IMR-90 (cell line): ENCODE measurements at regions not wholly inside any gene's neighbourhood (a gene's known extent, or its start where the extent isn't known, plus 50 kb on each side); places are given as distances from the start of the nearest gene placed in this dataset.

ENCODE experiments used
- ATAC-seq: fragments of 200-7000 bp; cut with Tn5 transposase; 2 replicates; pipeline ENCODE4 v1.9.1; 2020; ENCODE audit warnings: low read depth, mild to moderate bottlenecking, moderate library complexity
- BruUV-seq: library from RNA; stranded (reverse); fragments of 400-500 nt; replicated peaks from 2 replicates; lab custom pipeline; 2021; lab: Mats Ljungman, UMichigan
- CTCF ChIA-PET: fragments of 300-600 bp; formaldehyde crosslinking; extraction: SDS; loops from one replicate; lab custom pipeline; 2021; ENCODE audit warnings: antibody characterized with exemption; lab: Yijun Ruan, JAX
- POLR2A ChIA-PET: fragments of 300-600 bp; sonication (Branson Sonifier 250); formaldehyde crosslinking; loops from one replicate; lab custom pipeline; 2022; ENCODE audit warnings: antibody characterized with exemption; ENCODE audit not compliant: unreplicated experiment; lab: Charles Lee
- DNase-seq: peaks from one replicate; pipeline ENCODE4 v3.0.0; 2013
- H2AFZ ChIP-seq: replicated peaks from 2 replicates; pipeline ENCODE3; 2013; ENCODE audit warnings: low read length, mild to moderate bottlenecking; ENCODE audit not compliant: poor library complexity
- H2AK5ac ChIP-seq: 2 replicates; pipeline ENCODE4 v1.6.1; 2013; ENCODE audit warnings: low read depth, low read length, inconsistent platforms
- H2AK9ac ChIP-seq: replicated peaks from 2 replicates; pipeline ENCODE3; 2013; ENCODE audit warnings: mild to moderate bottlenecking, low read depth, low read length, moderate library complexity; ENCODE audit not compliant: poor library complexity
- H2BK120ac ChIP-seq: 2 replicates; pipeline ENCODE4 v1.6.1; 2013; ENCODE audit warnings: low read depth, low read length, inconsistent platforms
- H2BK15ac ChIP-seq: 3 replicates; pipeline ENCODE4 v1.6.1; 2013; ENCODE audit warnings: low read depth, low read length, inconsistent platforms
- H2BK20ac ChIP-seq: 2 replicates; pipeline ENCODE4 v1.6.1; 2013; ENCODE audit warnings: low read depth, mild to moderate bottlenecking, inconsistent platforms, low read length, moderate library complexity
- H2BK5ac ChIP-seq: 2 replicates; pipeline ENCODE4 v1.6.1; 2013; ENCODE audit warnings: mild to moderate bottlenecking, low read depth, low read length, inconsistent platforms; ENCODE audit not compliant: poor library complexity, severe bottlenecking
- H3K14ac ChIP-seq: replicated peaks from 2 replicates; pipeline ENCODE4 v1.6.1; 2013; ENCODE audit warnings: low read depth, low read length, inconsistent platforms
- H3K18ac ChIP-seq: 2 replicates; pipeline ENCODE4 v1.6.1; 2013; ENCODE audit warnings: low read depth, low read length, control low read depth
- H3K23ac ChIP-seq: 2 replicates; pipeline ENCODE4 v1.6.1; 2013; ENCODE audit warnings: low read depth, low read length, inconsistent platforms
- H3K27ac ChIP-seq: 2 replicates; pipeline ENCODE4 v1.5.1; 2013; ENCODE audit warnings: mild to moderate bottlenecking, control low read depth, low read length; ENCODE audit not compliant: insufficient read depth
- H3K27me3 ChIP-seq: 2 replicates; pipeline ENCODE4 v1.6.1; 2013; ENCODE audit warnings: low read length; ENCODE audit not compliant: control insufficient read depth, insufficient read depth
- H3K36me3 ChIP-seq: 2 replicates; pipeline ENCODE4 v1.6.1; 2013; ENCODE audit warnings: low read length, mixed read lengths; ENCODE audit not compliant: control insufficient read depth, insufficient read depth
- H3K4ac ChIP-seq: 2 replicates; pipeline ENCODE4 v1.6.1; 2013; ENCODE audit warnings: low read depth, low read length, inconsistent platforms
- H3K4me1 ChIP-seq: 2 replicates; pipeline ENCODE4 v1.6.1; 2013; ENCODE audit warnings: low read length, mixed read lengths; ENCODE audit not compliant: control insufficient read depth, insufficient read depth
- H3K4me2 ChIP-seq: 2 replicates; pipeline ENCODE4 v1.6.1; 2013; ENCODE audit warnings: low read depth, mild to moderate bottlenecking, control low read depth, low read length, moderate library complexity
- H3K4me3 ChIP-seq: 2 replicates; pipeline ENCODE4 v1.5.1; 2013; ENCODE audit warnings: low read depth, mild to moderate bottlenecking, control low read depth, low read length, moderate library complexity; ENCODE audit not compliant: insufficient read depth
- H3K56ac ChIP-seq: 2 replicates; pipeline ENCODE4 v1.6.1; 2013; ENCODE audit warnings: low read length, inconsistent platforms; ENCODE audit not compliant: insufficient read depth; ENCODE audit errors: extremely low read depth
- H3K79me1 ChIP-seq, 2 experiments: 2 replicates each; pipeline ENCODE4 v1.6.1; 2013; ENCODE audit warnings: low read length in 2 of 2, inconsistent platforms in 1 of 2, low read depth in 1 of 2
- H3K9ac ChIP-seq: 2 replicates; pipeline ENCODE4 v1.6.1; 2013; ENCODE audit warnings: low read depth, low read length, control low read depth
- H3K9me1 ChIP-seq: 2 replicates; pipeline ENCODE4 v1.6.1; 2013; ENCODE audit warnings: low read length, inconsistent platforms; ENCODE audit not compliant: insufficient read depth
- H3K9me3 ChIP-seq: 2 replicates; pipeline ENCODE4 v1.6.1; 2013; ENCODE audit warnings: low read length; ENCODE audit not compliant: control insufficient read depth, insufficient read depth
- H4K20me1 ChIP-seq: 2 replicates; pipeline ENCODE4 v1.6.1; 2013; ENCODE audit warnings: low read length, inconsistent platforms; ENCODE audit not compliant: insufficient read depth
- H4K5ac ChIP-seq: 2 replicates; pipeline ENCODE4 v1.6.1; 2013; ENCODE audit warnings: mild to moderate bottlenecking, low read depth, low read length, control low read depth
- H4K8ac ChIP-seq, 2 experiments: 2 replicates each; pipeline ENCODE4 v1.6.1; 2013; ENCODE audit warnings: low read depth in 2 of 2, low read length in 2 of 2, control low read depth in 1 of 2, inconsistent platforms in 1 of 2
- H4K91ac ChIP-seq: 2 replicates; pipeline ENCODE4 v1.6.1; 2013; ENCODE audit warnings: low read depth, low read length, inconsistent platforms; ENCODE audit not compliant: insufficient read depth
- CHD1 ChIP-seq: IDR thresholded peaks from 2 replicates; pipeline ENCODE4 v1.6.1; 2012; ENCODE audit warnings: low read depth, low read length, improper control_type of control experiment
- RFX5 ChIP-seq: IDR thresholded peaks from 2 replicates; pipeline ENCODE4 v1.8.0; 2012; ENCODE audit warnings: low read depth, mild to moderate bottlenecking, low read length, moderate library complexity
- SMC3 ChIP-seq: fragments of 150-350 bp; IDR thresholded peaks from 2 replicates; pipeline ENCODE4 v1.6.1; 2016; ENCODE audit warnings: low read depth, mild to moderate bottlenecking, antibody characterized with exemption, low read length, moderate library complexity
- WGBS, 2 experiments: methylation state at CpG; one replicate each; pipeline versions ENCODE4 v1.1.5 to v1.1.7; 2013; ENCODE audit warnings: missing lambda C conversion rate in 2 of 2; ENCODE audit not compliant: insufficient read length in 1 of 2; ENCODE audit errors: extremely low coverage in 2 of 2; 5-methylcytosine and 5-hydroxymethylcytosine counted together
- dilution Hi-C: fragments of 300-500 bp; cut with HindIII; formaldehyde crosslinking; loops from one replicate; pipeline ENCODE4 v1.14.3; 2018; ENCODE audit warnings: low sequenced_read_pairs; ENCODE audit not compliant: unreplicated experiment
- in situ Hi-C: fragments of 300-500 bp; cut with MboI; formaldehyde crosslinking; loops from 3 replicates; pipeline ENCODE4 v1.14.3; 2019; ENCODE audit warnings: low sequenced_read_pairs, inconsistent platforms, mixed read lengths
- intact Hi-C: fragments of 100-400 bp; cut with micrococcal nuclease; formaldehyde crosslinking; loops from 2 replicates; pipeline ENCODE4 v1.10.0; 2022

- no CpG with 5 or more reads among the region's 6 CpGs for WGBS, 2 experiments
- H2AK5ac ChIP-seq: no peak overlapping the region
- H3K36me3 ChIP-seq: no peaks in the 10 kb centered on the region
- H3K4me1 ChIP-seq: no peaks in the 10 kb centered on the region
- H3K27me3 ChIP-seq: no peaks in the 10 kb centered on the region
- no TSS peak for BruUV-seq
- ATAC-seq (no peak), DNase-seq (no peak)
- H4K91ac ChIP-seq: no peak overlapping the region
- H2BK15ac ChIP-seq: no peak overlapping the region
- H4K8ac ChIP-seq: no peak overlapping the region
- H2BK5ac ChIP-seq: no peak overlapping the region
- H3K9ac ChIP-seq: no peak overlapping the region
- H3K4me3 ChIP-seq: no peak overlapping the region
- no peak overlapping the region for H2AFZ ChIP-seq
- CTCF ChIA-PET: no interaction called here
- dilution Hi-C loops: no loop called here
- H4K20me1 ChIP-seq: no peaks in the 10 kb centered on the region
- H3K79me1 ChIP-seq: no peaks in the 10 kb centered on the region
- no peak overlapping the region for H3K23ac ChIP-seq
- H2AK9ac ChIP-seq: no peak overlapping the region
- no peaks in the 10 kb centered on the region for H3K9me3 ChIP-seq
- H3K4me2 ChIP-seq: no peak overlapping the region
- no peak overlapping the region for H2BK20ac ChIP-seq
- TF ChIP-seq RFX5: no peak
- no peak for TF ChIP-seq CHD1
- no peak for TF ChIP-seq SMC3
- in situ Hi-C loops: no loop called here
- H3K4ac ChIP-seq: no peak overlapping the region
- no peak overlapping the region for H3K14ac ChIP-seq
- H3K27ac ChIP-seq: no peak overlapping the region
- intact Hi-C loops: no loop called here
- POLR2A ChIA-PET: no interaction called here
- H2BK120ac ChIP-seq: no peak overlapping the region
- no peak overlapping the region for H3K18ac ChIP-seq
- no peaks in the 10 kb centered on the region for H3K9me1 ChIP-seq
- no peak overlapping the region for H4K5ac ChIP-seq
- H3K56ac ChIP-seq: no peak overlapping the region
Observed at GRCh38 chr1:194535369-194535768, 1349.0 kb upstream of the B3GALT2 start.
